NCI-H128 (cell line): ENCODE measurements at regions not wholly inside any gene's neighbourhood (a gene's known extent, or its start where the extent isn't known, plus 50 kb on each side); places are given as distances from the start of the nearest gene placed in this dataset.

Source experiments
- DNase-seq: peaks from one replicate; lab custom pipeline; 2025; ENCODE audit not compliant: unreplicated experiment; lab: John Stamatoyannopoulos, UW

DNA sequence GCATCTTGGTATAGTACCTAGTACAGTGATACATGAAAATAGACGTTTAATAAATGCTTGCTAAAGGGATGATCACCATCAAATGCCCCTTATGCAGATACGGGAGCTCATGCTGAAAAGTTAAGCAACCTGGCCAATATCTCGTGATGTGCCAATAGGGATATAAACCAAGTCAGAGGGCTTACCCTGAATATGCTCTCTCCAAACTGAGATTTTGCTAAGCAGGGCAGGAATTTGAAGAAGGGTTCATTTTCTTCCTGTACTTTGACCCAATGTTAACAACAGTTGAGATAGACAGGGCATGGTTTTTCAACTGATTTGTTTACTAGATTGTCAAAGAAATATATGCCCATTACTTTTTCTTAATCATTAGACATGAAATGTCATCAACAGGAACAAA is 219.3 kb upstream of the PREP start:
- DNase-seq: no peak

DNA sequence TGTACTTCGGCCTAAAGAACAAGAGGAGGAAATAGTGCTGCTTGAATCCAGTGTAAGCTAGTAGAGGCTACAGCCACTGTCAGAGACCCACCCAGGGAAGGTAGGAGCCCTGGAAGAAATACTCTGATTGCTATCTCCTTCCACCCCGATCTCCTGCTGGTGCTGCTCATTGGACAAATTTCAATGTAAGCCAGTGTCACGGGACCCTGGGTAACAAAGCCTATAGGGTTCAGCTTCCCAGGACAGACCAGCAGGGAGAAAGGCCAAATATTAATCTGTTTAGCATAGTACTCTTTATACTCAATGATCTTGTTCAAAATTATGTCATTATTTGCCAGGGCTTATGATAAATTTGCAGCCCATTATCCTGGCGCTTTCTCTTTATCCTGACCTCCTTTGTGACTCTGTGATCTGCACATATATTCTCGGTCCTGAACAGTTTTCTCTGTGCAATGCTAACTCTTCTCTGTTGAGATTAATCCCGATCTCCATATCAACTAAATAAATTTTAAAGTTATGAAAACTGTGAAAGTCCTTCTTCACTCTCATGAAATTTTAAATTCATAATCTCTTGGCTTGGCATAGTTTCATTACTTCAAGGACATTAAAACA is 218.8 kb upstream of the PREP start:
- no peak for DNase-seq

DNA sequence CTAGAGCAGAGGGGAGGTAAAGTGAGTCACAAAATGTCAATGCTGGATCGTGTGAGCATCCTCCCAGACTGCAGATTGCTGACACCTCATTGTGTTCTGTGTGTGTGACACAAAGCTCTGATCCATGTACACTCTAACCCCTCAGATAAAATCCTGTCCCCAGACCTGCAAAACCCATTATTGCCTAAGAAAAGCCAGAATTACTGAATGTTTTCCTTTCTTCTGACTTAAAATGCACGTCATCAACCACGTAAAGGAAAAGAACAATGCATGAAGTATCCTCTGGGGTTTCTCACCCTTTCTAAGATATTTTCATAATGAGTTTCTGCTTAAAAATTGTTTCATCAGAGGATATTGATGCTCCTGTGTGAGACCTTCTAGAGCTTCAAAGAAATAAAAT is 218.0 kb upstream of the PREP start:
- no peak for DNase-seq

DNA sequence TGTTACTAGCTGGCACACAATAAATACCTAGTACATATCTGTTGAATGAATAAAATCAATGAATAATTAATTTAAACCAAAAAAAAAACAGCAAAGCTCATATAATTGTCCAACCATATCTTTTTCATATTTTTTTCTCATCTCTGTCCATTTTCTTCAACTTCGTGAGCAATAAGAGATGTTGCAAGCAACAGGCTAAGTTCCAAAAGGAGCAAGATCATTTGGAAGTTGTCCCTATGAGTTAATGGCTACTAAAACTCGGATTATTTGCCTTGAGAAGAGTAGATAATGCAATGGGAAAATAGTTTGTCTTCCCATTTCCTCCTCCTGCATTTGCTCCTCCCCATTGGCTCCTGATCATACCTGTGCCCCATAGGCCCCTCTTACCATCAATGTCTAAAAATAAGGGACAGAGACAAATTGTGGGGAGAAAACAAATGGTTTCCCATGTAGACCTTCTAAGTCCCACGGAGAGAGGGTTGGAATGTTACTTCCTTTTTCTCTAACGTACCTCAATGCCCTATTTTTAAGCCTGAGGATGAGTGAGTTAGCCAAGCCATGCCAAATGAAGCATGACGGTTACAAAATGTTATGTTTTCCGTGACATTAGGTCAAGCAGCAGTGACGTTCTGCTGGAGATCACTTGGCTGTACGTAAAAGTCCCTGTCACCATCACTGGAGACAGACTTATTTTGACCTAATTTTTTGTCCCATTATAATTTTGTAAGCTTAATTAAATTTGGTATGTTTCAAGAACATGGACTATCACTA is 217.3 kb upstream of the PREP start:
- DNase-seq: no peak

DNA sequence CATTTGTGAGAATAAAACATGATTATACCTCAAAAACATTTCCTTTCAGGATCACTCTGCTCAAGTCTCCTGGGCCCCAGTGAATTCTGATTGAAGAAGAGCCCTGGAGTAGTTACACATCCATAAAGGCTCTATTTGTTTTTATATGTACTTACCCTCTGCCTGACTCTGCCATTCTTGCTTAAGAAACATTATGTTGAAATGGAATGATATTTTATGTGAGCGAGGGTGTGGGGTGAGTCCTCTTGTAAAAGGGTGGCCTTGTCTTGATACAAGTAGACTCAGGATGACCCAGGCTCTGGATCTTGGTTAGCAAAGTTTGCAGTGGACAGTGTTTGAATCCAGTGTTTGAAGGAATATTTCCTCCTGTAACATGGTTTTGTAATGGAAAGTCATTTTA is 215.4 kb upstream of the PREP start:
- DNase-seq: no peak

DNA sequence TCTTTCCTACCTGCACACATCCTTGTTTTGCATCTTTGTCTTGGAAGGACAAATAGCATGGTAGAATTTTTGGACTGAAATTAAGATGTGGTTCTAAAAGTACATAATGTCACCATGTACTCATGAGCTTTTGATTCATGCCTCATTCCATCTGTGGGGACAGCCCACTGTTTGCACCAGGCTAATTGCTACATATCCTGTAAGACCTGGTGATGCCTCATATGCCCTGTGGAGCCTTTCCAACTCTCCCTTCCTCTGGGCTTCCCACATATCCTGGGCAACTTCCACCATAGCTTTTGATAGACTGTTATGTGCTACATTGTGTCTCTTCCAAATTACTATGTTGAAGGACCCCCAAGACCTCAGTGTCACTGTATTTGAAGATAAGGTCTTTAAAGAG is 213.6 kb upstream of the PREP start:
- no peak for DNase-seq

DNA sequence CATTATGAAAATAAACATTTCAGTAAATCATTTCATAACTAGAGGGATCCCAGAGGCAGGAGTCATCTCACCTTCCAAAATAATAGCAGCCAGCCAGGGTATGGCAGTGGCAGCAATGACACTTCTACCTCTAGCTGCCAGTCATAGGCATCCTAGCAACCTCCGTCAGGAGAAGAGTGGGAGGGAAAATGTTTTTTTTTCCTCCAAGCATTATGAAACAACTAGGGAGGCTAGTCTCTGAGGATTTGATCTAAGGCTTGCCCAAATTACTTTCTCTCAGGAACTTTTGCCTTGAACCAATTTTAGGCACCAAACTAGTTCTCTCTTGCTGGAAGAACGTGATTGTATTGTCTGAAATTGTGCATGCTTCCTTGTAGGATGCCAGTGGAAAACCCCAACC is 208.7 kb upstream of the PREP start:
- no peak for DNase-seq

DNA sequence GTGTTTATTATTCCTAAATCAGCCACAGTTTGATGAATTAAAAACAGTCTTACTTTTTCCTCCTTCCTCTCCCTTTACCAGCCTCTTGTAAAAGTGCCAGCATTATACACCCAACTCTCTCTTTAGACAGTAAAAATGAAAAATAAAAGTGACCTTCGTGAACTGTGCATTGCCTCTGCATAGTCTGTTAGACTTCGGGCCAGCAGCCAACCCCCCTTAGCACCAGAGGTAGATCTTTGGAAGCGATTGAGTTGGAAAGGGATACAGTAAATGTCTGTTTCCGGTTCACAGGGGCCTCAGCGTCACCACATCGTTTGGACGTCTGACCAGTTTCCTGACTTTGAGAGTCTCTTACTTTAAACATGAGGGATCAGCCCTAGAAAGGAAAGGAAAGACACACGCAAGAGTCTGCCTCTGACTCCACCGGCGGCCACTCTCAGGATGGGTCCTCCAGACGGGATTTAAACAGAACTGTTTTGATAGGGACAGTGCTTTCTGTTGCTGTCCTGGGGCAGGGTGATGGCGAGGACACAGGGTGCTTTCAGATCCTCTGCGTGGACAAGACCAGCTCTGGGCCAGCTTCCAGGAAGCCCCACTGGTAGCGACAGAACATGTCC is 206.6 kb upstream of the PREP start:
- DNase-seq: no peak

DNA sequence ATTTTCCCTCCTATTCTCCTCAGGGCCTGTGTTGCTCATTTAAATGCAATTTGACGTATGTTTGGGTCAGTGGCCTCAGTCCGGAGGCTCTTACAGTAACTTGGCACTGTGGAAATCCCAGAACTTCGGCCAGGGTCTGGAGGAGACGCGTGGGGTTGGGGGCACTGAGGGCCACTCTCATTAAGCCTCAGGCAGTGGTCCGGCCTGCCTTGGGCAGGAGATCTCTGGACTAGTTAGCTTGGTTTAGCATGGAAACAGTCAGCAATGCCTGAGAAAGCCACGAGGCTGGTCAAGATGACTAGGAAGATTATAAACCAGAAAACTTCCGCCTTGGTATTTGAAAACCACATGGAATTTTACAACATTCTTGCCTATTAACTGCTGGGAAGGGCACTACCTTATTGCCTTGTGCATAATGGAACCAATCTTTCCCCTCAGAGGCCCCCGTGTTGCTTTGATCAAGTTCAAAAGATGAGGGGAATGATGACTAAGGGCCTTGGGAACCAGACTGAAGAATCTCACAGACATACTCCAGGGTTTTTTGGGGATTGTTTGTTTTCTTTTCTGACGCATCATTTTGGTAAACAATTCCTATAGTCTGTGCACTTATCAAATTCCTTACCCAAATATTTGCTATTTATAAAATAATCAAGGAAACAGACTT is 206.0 kb upstream of the PREP start:
- no peak for DNase-seq

DNA sequence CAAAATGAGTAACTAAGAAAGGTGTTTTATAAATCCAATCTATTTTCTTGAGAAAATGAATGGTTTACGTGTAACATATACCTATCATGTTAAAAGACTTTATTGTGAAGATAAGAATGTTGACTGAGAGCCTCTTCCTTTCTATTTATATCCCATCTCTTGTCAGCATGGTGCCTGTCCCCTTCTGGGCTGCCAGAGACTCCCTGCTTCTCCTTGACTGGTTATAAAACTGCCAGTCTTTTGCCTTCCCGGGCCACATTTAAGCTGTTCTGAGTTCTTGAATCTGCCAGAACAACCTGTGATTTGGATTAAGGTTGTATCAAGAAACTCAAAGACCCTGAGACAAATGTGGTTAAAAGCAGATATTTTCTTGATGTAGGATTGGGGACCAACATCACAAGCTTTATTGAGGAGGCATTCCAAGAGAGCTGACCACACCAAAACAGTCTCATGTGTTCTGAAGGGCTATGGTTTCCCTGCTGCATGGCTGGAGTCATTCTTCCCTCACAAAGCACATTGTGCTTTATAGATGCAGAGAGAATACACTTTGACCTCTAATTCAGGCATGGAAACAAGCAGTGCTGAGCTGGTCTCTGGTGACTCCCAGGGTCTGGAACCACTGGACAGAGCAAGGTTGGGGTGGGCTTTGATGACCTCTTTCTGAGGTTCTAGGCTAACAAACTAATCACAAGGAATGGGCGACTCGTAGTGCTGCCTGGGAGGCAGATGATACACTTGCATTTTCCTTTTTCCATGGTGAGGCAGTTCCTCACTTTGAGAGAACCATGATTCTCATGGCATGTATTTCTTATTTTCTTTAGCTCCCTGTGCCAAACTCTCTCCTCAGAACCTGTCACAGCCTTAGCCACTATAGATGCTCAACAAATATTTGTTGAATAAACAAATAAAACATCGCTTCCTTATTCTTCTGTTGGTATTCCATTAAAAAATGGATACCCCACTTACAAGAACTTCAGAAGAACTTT is 205.0 kb upstream of the PREP start:
- no peak for DNase-seq

DNA sequence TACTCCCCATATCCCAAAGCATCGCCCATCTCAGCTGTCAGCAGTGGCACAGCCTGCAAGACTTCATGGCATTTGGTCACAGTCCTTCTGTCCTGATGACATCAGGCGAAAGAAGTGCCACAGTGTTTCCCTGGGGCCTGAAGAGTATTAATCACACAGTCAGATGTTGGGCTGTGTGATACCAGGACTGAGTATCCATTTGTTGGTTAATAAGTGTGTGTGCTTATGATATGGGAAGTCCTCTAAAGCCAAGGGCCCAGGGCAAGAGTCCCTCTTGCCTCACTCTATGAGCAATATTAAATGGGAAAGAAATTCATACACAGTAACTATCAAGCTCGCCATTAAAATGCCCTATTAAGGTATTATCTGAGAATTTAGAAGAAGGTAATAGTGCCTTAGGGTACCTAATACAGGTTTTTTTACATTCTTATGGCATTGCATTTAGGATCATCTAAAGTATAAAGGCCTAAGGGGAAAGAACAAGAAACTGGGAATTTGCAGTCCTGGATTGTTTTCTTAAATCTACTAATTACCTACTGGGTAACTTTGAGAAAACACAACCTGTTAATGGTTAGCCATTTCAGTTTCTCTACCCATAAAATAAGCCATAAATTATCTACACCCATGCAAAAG is 204.1 kb upstream of the PREP start:
- DNase-seq: no peak

DNA sequence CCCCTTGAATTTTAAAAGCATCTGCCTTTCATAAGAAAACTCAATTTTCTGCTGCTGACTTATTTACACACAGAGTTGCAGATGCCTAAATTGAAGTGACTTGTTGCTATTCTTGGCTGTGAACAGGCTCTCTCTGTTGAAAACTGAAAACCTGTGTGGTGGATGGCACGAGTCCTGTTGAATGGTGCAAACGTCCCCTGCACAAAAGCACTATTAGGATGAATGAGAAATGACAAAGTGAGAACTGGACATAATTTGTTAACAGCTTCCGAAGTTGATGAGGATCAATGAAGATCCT is 201.7 kb upstream of the PREP start:
- DNase-seq: no peak

DNA sequence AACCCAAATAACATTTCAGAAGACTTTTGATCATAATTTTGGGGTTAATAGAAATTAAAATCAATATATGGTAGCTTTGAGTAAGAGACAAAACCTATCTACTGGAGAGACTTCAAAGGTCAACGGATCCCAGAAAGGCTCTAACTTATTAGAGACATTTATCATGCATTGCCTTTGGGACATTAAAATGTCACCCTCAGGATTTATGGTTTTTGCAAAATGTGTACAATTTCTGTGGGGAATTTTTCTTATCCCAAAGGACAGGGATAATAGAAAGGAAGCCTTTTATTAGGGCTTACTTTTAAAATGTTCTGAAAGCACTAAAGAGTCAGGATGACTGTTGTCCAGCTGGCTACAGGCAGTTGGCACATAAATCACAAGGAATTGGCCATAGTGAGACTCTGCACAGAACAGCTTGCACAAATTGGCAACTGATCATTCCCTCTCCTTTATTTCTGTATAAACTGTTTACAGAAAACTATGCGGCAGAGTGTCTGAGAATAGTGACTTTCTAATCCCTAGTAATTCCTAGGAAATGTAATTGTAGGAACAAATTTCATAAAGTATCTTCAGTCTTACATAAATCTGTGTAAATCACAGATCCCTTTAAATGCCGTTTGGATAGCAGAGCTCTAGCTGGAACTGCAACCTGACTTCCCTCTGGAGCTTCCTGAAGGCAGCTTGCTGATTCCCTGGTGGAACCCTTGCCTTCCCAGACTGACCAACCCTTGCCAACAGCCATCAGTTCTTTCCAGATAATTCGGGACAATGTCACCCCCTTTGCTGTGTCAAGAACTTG is 201.1 kb upstream of the PREP start:
- DNase-seq: no peak

DNA sequence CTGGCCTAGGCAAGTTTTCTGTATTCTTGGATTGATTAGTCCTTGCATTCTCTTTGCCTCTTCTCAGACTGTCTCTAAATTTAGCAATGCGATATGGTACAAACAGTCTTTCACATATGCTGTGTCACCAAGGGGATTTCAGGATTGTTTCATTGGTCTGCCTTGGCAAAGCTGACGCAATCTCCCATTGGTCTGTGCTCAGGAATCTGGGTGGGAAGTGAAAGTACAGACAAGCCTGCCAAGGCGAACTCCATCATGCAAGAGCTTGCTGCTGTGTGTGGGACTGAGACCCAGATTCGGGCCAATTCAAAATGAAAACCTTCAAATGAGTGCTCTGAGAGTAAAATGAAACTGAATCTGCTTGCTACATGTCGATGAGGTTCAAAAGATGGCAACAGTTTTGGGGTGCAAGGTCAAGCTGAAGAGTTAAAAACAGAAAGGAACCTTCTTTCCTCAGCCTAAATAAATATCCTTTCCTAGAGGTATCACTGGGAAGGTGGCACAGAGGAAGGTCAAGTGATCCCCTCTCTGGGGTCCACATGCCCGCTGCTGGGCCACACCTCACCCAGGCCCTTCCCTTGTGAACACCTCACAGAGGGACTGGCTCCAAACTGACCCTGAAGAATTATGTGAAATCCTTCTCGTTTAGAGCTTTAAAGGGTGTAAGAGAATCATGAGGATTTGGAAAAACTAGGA is 198.8 kb upstream of the PREP start:
- no peak for DNase-seq

DNA sequence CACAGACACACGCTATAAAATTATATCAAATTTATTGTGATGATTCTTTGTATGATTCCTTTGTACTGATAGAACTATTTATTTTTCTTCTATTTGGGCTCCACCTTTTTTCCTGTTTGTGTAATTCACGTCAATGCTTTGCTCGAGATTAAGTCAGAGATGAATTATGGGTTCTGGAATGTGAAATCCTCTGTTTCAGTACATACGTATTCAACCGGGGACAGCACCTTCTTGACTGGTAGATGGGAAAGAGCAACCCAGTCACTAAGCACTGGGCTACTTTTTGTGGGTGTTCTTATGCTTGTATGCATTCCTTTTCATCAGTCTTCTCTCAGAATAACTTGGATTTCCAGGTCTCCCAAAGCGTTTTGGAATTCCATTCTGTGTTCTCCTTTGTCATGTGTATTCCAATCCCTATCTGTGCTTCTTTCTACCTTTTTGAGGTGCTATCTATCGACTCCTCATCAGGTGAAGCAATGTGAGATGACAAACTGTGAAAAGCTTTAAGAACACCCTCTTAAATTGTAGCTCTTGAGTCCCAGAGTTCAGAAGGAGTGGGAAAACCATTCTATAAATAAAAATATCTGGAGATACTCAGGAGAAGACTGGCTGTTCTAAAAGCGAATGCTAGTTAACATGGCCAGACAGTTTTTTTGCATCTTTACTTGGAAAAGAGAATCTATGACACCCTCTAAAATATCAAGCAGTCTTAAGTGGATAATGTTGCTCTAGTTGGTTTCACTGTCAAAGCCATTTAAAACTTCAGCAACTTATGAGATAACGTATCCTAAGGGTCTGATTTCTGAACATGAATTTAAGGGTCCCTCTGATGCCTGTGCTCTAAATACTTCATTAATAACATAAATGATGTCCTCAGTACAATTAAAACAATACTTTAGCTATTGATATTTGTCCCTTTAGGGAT is 197.7 kb upstream of the PREP start:
- no peak for DNase-seq

DNA sequence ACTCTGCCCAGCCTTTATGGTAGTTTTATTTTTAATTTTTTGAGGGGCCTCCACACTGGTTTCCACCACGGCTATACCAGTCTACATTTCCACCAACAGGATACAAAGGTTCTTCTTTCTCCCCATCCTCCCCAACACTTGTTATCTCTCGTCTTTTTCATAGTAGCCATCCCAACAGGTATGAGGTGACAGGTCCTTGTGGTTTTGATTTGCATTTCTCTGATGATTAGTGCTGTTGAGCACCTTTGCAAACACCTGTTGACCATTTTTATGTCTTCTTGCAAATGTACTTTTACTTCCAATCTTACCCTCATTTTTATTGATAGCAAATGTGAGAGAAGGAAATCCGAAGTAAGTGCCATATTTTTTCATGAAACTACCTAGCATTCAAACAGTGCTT is 195.4 kb upstream of the PREP start:
- DNase-seq: no peak

DNA sequence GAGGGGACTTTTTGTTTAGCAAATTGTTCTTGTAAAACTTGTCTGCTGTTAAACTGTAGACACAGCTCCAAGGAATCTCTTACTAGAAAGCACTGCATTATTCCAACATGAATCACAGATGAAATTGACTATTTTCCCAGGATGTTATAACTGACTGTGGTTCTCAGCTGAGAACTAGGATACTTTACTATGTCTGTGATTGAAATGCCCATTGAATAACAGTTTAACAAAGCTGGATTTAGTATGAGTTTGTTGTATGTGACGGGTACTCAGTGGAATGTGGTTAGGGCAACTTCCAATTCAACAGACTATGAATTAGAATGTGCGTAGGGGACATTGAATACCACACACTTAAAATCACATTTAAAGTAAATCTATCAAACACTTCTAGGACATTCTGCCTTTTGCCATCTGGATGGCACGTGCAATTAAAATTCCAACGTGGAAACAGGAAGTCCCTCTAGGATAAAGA is 193.4 kb upstream of the PREP start:
- DNase-seq: no peak

DNA sequence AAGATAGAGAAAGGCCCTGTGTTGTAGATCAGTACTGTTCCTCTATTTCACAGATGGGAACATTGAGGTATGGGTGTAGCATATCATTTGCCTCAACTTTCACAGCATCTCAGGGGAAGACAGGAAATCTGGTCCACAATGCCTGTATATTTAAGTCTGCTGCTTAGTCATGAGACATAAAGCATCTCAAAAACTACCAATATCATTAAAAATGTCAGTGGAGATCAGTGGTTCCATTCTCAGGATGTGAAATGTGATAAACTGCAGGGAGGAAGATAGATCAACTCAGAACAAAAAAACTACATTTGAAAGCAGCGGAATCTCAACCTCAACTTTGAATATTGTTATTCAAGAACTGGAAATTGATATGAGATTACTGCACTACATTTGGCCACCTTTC is 192.9 kb upstream of the PREP start:
- no peak for DNase-seq
